ENCODE measurements at regions not wholly inside any gene's neighbourhood (a gene's known extent, or its start where the extent isn't known, plus 50 kb on each side); places are given as distances from the start of the nearest gene placed in this dataset.
"Not testable (repeated sequence)": the region's sequence is repeated elsewhere in the genome, so short reads cannot be mapped to it uniquely, and the experiment has no call there.

- DNase-seq (ENCODE audit: low spot score), result no peak
Measured at GRCh38 chr12:27863839-27864238, 83.8 kb upstream of the MANSC4 start.

GRCh38 chr12:27861428-27862167 is 81.6 kb upstream of the MANSC4 start:
- no peak for DNase-seq (ENCODE audit: low spot score)

GRCh38 chr12:27859648-27860047 is 79.6 kb upstream of the MANSC4 start:
- peak; percentile 39 for DNase-seq (ENCODE audit: low spot score)

GRCh38 chr12:27857006-27857405 is 77.0 kb upstream of the MANSC4 start:
- not testable (repeated sequence) for DNase-seq (ENCODE audit: low spot score)

- DNase-seq (ENCODE audit: low spot score), result no peak
Measured at GRCh38 chr12:27852742-27853141, 72.7 kb upstream of the MANSC4 start.

All from RKO (cell line).